NCI-H2171 (cell line): ENCODE measurements at regions not wholly inside any gene's neighbourhood (a gene's known extent, or its start where the extent isn't known, plus 50 kb on each side); places are given as distances from the start of the nearest gene placed in this dataset.

Experiments used
- DNase-seq: peaks from one replicate; lab custom pipeline; 2025; lab: John Stamatoyannopoulos, UW

DNA sequence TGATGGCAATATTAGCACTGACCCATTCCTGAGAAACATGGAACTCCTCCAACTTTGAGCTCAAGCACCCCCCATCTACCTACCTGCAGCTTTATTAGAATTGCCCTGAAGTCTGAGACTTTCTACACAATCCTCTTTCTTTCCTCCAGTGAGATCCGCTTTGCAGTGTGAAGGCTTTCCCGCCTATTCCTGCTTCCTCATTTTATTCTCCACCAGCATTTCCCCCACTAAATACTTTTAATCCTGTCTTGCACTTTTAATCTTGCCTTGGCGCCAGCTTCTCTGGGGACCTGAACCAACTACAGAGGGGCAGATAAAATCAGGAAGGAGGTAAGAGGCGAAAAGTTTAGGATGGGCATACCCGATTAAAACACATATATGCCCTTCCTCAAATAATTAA, 178.1 kb upstream of the PRDM1 start:
- DNase-seq: no peak

DNA sequence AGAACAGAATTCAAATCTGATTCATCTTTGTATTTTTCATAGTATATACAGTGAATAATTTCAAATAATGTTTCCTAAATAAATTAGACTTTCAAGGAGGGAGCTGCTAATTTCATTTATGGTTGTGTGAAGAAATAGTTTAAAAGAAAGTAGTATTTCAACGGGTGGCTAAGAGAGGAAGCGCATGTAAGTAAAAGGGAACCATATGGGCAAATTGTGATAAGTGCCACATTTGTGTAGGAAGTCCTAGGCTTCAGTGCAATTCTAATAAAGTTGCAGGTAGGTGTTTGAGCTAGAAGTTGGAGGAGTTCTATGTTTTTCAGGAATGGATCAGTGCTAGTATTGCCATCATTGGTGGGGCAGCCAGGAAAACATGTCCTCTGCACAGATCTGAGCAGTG, 178.8 kb upstream of the PRDM1 start:
- no peak for DNase-seq

DNA sequence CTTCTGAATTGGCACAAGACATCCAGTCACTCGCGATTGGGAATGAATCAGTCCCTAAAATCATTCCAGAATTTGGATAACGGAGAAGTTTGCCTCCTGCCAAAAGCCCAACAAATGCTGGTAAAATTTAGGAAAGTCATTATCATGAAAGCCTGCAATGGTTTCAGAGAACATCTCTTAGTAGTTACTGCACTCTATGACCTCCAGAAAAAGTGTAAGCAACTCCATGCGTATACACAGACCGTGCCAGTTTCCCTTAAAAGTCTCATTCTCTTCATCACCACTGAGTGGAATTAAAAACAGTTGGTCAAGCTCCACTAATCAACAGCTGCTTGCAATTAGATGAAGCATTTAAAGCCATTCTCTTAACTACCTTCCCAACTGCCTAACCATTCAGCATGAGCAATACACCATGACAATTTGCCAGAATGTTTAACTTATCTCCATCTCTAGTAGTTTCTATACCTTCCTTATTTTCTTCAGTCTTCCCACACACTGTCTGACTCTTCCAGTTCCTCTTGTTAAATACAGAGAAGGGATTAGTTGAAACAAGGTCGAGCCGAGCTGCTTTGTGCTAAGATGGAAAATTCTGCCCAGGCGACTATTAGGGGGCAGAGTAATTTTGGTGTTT, 183.6 kb upstream of the PRDM1 start:
- DNase-seq: no peak

DNA sequence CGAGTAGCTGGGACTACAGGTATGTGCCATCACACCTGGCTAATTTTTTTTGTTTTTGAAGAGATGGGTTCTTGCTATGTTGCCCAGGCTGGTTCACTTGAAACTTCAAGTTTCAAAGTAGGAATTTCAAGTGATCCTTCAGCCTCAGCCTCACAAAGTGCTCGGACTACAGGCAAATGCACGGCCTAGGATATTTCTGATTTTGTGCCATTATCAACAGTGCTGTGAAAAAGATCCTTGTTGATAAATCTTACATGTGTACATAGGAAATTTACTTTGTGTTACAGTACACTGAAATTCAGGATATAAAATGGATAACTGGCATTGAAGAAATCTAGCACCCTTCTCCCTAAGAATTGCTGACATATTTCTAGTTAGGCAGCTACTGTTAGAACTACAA, 184.6 kb upstream of the PRDM1 start:
- no peak for DNase-seq

DNA sequence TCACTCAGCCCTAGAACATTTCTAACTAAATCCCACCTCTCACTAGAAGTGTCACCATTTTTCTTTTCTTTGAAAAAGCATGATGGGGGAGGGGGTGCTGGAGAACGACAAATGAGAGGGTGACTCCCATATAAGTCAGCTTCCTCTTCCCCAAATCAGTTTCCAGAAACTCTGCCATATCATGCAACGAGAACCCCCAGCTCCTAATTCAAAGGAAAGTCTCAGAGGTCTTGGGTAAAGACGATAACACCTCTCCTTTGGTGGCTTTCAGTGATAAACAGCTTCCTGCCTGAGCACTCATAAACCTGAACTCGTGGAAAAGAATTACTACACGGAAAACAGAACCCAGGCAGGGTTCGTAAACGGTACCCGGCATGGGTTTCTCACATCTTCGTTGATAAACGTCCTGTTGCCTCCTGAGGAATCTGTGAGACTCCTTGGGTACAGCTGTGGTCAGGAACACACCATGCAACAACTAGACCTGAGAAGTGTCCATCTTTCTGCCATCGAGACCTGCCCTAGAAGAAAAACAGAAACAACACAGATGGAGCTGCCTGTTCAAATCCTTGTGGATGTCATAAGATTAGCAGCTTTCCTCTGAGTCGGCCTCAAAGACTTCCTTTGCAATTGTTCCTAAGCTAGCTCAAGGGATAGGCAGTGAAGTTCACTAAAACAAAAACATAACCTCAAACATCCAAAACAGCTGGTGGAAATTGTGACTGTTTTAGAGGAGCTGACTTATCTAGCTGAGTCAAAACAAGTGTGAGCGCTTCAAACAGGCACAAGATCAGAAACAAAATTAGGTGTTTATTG, 185.8 kb upstream of the PRDM1 start:
- no peak for DNase-seq

DNA sequence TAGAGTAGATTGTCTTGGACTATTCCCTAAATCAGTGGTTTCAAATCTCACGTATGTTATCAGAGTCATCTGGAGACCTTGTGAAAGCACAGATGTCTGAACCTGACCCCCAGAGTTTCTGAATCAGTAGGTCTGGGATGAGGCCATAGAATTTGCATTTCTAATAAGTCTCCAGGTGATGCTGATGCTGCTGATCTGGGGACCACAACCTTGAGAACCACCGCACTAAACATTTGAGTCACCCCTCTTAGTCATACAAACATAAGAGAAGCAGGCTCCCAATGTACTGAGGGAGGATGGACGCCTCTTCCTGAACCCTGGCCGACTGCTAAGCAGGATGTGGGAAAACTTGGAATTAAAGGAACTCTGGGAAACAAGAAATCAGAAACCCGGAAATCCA, 187.8 kb upstream of the PRDM1 start:
- no peak for DNase-seq

DNA sequence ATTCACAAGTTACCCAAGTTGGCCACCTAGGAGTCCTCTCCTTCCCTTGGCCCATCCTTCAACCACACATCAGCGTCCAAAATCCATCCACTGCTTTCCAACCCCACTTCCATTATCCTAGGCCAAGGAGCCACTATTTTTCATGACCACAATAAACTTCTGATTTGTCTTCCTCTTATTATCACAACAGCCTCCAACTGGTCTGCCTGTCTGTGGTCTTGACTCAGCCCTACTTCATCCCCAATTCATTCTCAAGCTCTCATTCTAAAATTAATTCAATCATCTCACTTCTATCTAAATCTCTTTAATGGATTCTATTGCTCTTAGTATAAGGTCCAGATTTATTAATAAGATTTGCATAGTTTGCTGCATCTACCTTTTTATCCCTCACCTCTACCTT, 189.0 kb upstream of the PRDM1 start:
- DNase-seq: no peak

DNA sequence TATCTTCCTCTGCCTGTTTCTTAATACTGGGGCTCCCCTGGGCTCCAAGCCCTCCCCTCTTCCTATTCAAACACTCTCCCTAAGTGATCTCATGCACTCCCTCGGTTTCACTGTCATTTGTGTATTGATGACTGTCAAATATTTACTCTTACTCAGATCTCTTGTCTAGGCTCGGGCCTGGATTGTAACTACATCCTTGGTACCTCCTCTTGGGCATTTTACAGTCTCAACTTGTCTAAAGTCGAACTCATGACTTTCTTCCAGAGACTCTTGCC, 189.4 kb upstream of the PRDM1 start:
- no peak for DNase-seq

DNA sequence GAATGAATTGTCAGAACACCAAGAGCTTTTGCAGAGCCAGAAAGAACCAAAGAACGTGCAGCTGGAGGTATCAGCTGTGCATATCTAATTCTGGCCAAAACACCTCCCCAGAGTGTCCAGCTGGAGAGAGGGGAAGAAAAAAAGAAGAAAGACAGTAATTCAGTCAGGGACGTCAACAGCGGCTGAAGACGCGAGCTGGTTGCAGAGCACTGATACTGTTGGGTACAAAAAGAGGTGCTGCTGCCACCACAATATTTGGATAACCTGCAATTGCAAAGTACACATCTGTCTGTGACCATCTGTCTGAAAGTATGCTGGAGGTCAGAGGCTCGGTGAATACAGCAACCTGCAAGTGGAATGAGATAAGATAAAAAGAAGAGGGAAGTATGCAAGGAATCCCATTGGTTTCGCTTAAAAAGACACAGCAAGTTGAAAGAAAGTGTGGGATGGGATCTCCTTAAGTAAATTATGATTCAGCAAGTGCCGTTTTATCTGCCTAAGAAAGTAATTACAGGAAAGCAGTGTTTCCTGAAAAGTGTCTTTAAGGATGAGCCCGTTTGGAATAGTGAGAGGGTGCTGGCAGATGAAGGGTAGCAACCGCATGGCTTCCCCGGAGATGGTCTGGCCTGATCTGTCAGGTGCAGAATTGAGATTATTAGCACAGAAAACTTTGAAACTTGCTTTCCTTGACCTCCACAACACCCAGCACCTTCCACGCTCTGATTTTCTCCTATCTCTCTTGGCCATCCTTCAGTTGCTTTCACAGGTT, 189.9 kb upstream of the PRDM1 start:
- DNase-seq: no peak

DNA sequence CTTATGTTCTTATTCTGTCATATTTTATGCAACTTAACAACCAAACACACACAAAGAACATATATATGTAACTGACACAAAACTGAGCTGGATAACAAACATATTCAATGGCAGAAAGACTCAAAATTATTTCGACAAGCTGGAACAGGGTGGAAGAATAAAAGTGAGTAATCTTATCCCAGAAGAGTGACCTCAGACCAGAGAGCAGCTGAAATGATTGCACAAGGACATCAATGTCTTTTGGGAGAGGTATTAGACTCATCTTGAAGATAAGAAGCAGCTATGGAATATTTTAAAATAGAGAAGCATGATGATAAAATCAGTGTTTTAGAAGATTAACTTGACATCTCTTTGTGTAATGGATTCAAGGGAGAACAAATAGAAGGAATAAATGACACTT, 191.6 kb upstream of the PRDM1 start:
- DNase-seq: no peak

DNA sequence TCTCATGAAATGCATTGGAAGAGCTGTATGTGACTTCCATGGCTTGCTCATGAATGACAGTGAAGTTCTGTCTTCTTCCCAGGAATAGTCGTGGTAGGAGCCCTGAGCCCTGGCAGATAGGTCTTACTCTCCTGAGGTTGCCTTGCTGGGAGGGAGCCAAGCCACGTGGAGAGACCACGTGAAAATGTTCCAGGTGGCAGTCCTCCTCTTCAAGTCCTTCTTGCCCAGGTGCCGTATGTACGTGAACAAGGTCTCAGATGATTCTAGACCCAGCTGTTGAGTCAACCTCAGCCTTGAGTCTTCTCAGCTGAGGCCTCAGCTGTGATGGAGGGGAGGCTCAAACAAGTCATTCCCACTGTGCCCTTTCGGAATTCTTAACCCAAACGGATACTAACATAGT, 192.4 kb upstream of the PRDM1 start:
- no peak for DNase-seq

DNA sequence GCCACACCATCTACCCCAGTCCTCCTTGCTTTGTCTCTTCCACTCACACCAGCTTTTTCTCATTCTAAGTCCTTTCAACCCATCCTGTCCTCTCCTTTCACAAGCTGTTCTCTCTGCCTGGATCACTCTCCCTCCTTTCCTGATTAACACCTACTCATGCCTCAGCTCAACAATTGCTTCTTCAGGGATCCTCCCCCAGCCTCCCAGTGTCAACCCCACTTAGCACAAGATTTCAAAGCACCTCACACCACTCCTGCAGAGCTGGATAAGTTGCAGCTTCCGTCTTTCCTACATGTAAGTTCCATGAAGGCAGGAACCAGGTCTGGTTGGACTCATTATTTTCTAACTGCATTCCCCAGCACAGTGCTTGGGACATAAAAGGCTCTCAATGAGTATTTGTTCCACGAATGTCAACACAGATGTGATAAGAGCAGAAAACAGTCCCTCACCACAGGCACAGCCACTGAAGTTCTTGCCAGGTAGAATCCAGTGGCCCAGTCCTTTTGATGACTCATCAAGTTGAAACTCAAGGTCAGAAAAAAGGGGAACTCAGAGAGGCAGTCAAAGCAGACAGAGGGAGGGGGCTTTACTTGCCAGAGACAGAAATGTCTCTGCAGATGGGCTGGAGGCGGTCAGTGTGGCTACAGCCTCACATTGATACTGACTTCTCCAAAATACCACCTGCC, 193.4 kb upstream of the PRDM1 start:
- no peak for DNase-seq

DNA sequence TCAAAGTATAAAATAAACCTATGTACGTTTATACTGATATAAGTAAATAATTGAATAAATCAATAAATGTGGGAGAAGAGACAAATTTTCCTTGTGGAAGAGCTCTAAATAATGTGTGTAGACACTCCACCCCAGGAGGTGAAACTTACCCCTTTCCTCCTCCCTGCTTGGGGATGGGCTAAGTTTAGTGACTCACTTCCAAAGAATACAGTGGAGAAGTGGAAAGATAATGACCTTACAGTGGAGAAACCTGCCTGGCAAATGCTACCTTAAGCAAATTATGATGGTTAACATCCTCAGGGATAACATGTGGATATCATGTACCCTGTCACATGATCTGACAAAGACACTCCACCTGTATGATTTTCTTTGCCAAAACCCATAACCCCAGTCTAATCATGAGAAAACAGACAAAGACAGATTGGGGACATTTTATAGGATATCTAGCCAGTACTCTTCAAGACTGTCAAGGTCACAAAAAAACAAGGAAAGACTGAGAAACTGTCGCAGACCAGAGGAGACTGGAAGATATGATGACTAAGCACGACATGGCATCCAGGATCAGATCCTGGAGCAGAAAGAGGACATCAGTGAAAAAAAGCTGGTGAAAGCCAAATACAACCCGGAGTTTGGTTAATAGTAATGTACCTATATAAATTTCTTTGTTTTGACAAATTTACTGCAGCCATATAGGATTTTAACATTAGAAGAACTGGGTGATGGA, 195.5 kb upstream of the PRDM1 start:
- DNase-seq: no peak

DNA sequence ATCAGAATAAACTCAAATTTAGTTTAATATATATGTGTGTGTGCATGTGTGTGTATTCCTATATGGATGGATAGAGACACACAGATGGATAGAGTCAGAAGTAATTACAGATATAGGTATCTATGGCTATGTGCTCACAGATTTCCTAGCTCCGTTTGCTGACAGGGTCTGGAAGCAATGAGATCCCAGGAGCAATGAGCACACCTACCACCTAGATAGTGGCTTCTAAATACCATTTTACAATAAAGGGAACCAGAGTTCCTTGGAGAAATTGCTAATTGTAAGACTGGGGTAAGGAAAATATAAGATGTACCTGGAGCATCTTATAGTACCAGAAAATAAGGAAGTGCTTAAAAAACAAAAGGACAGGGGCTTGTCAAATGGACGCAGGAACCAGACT, 196.2 kb upstream of the PRDM1 start:
- DNase-seq: no peak

DNA sequence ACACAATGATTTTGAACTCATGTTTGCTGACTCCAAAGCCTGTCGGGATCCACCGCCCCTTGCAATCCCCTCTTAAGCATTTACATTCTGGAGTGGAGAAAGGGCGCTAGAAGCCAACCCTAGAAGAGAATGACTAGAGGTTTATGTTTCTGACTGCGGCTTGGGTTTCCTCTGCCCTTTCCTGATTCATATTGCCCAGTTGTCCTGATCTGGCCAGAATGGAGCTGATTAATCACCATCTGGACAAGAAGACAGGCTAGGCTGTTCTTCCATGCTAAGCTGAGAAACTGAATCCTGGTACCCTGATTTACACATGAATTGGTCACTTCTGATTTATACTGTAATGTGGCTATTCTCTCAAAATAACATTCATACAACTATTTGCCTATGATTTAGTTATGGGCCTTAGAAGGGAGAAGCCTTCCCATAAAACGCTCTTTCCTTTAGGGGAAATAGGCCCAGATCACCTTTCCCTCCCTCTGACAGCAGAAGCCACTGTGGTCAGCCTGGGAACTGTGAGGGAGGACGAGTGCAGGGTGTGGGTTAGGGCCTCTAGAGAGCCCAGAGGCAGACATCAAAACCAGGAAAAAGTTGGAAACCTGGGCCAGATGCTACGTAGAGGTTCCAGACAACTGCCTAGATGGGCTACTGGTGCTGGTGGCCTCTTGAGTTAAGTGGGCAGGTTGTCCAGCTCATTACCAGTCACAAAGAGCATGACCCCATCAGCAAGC, 199.2 kb upstream of the PRDM1 start:
- DNase-seq: no peak

DNA sequence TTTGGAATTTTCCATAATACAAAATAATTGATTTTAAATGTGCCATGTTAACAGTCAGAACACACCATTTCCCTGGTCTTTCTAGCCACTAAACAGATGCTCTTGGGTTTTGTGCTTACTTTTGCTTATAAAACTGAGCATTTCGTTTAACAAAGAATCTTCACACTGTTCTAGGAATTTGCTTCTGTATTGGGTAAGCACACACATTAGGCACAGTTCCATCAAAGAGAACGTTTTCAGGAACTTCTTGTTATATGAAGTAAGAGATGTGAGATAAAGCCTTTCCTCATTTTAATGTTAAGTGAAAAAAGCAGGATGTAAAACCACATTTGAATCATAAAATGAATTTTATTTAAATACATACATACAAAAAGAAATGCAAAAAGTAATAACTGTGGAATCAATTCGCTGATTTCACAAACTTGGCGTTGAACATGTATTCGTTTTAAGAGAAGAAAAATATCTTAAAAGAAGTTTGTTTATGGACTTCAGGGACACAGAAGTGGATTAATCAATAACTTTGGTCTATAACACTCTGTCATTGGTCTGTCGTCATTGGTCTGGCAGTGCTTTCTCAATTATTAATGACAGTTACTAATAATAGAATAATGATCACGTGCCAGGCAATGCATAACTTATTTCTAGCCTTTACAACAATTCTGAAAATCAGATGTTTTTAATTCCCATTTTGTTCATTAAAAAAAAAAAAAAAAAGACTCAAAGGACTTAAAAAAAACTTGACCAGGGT, 199.9 kb upstream of the PRDM1 start:
- no peak for DNase-seq

DNA sequence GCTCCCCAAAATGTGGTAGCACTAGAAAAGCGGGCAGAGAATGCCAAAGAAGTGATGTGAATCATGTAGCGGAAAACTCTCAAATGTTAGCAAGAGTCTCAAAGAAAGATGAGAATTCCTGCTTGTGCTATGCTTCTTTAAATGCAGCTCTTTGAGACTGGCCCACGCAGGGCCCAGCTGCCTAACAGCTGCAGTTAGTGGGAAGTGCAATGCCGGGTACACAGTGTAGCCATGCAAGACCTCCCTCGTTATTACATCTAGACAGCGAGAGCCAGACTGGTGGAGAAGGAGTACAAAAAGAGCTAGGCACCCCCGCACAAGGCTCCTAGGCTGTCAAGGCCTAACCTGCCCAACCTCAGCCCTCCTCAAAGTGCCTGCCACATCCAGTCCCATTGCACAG, 201.7 kb upstream of the PRDM1 start:
- DNase-seq: no peak

DNA sequence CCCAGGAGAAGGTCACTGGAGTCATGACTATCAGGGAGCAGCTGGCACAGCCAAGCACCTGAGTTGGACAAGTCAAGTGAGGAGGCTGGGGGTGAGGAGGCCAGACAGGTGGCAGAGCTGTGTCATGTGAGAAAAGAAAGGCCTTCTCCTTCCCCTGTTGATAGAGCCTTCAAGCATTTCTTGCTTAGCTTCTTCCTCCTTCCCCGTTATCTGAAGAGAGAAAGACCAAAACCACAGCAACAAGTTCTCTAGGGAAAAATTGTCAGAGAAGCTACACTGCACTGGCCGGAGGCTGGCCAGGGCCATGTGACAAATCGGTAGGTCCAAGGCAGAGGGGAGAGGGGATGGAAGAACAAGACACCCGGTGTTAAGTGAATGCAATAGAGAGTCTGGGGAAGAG, 202.1 kb upstream of the PRDM1 start:
- no peak for DNase-seq

DNA sequence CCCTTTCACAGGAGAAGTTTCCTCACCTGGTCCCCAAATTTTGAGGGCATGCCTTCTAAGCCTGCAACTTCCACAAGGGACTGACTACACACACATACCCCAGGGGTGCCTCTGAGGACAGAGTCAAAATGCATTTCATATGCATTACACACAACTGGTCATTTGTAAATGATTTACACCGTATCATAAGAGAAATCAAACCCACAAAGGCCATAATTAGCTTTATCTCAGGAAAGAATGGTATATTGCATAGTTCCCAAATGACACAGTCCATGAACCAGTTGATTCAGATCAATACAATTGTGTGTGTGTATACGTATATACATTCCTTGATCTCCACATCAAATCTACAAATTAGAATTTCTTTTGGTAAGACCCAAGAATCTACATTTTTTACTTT, 203.3 kb upstream of the PRDM1 start:
- DNase-seq: no peak

DNA sequence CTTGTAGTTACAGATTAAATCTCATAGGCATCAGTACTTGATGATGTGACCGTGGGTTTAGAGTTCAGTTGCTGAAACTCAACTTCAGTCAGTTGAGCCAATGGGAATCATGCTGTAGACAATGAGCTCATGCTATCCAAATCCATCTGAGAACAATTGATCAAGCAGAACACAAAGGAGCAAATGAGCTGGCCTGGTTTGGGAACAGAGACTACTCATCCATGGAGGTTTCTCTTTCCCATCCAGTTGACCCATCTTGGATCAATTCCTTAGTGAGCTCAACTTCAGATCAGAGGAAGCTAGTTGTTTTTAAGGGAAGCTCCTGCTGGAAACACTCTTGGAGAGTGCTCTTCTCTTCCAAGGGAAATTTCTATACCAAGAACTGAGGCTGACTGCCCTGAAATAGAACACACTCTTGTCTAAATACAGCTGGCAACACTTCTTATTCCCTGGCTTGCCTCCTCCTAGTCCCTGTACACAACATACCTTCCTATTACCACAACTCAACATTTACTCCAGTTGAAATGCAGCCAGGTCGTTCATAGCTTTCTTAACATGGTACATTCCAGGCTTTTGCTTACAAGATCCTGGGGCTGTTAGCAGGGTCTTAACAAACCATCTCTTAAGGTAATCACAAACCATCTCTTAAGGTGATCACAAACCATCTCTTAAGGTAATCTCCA, 203.9 kb upstream of the PRDM1 start:
- no peak for DNase-seq
